Esophagus muscularis mucosa (tissue), 3 donors: ENCODE measurements at regions not wholly inside any gene's neighbourhood (a gene's known extent, or its start where the extent isn't known, plus 50 kb on each side); places are given as distances from the start of the nearest gene placed in this dataset.

ENCODE experiments used
- CTCF ChIP-seq, 3 experiments: fragments of 200-600 bp in 2 of 3; fragments of 450-650 bp in 1 of 3; sonication (generic) in 2 of 3; IDR thresholded peaks; one replicate each; pipeline ENCODE4 v1.5.1; 2017 to 2019; ENCODE audit warnings: antibody characterized with exemption in 3 of 3, mild to moderate bottlenecking in 2 of 3, moderate library complexity in 1 of 3
- POLR2A ChIP-seq: fragments of 450-650 bp; IDR thresholded peaks from one replicate; pipeline ENCODE4 v1.6.1; 2017; ENCODE audit warnings: antibody characterized with exemption, moderate library complexity, mild to moderate bottlenecking, low read depth

- TF ChIP-seq POLR2A, result no peak
- no peak for TF ChIP-seq CTCF (IDR thresholded peaks at IDR 0.05)
Observed at GRCh38 chr3:78140274-78140673, 1100.4 kb downstream of the ROBO2 start.
